ENCODE measurements at regions not wholly inside any gene's neighbourhood (a gene's known extent, or its start where the extent isn't known, plus 50 kb on each side); places are given as distances from the start of the nearest gene placed in this dataset.

GRCh38 chr2:48131539-48132270 lies 182.8 kb upstream of the FOXN2 start:
- TF ChIP-seq ZBTB7A (IDR thresholded peaks at IDR 0.05; ENCODE audit: low read depth) (no peak), USF1 (IDR thresholded peaks at IDR 0.05) (no peak), REST (IDR thresholded peaks at IDR 0.05; ENCODE audit: low read depth) (no peak), NFIC (IDR thresholded peaks at IDR 0.05) (no peak), CEBPB (IDR thresholded peaks at IDR 0.05) (no peak), CREB1 (IDR thresholded peaks at IDR 0.05; ENCODE audit: low read depth) (no peak), FOXM1 (IDR thresholded peaks at IDR 0.05; ENCODE audit: borderline replicate concordance, low read depth) (no peak), EP300 (IDR thresholded peaks at IDR 0.05; ENCODE audit: borderline replicate concordance) (no peak), TCF12 (IDR thresholded peaks at IDR 0.05; ENCODE audit: low read depth) (no peak), TEAD4 (IDR thresholded peaks at IDR 0.05) (no peak), RAD21 (IDR thresholded peaks at IDR 0.05; ENCODE audit: low read depth) (no peak), YY1 (IDR thresholded peaks at IDR 0.05; ENCODE audit: low read depth) (no peak), MAX (IDR thresholded peaks at IDR 0.05) (no peak), TAF1 (IDR thresholded peaks at IDR 0.05; ENCODE audit: low read depth) (no peak), EGR1 (IDR thresholded peaks at IDR 0.05) (no peak)

- TF ChIP-seq RAD21 (IDR thresholded peaks at IDR 0.05; ENCODE audit: low read depth) (no peak), YY1 (IDR thresholded peaks at IDR 0.05; ENCODE audit: low read depth) (no peak), FOXM1 (IDR thresholded peaks at IDR 0.05; ENCODE audit: borderline replicate concordance, low read depth) (no peak), USF1 (IDR thresholded peaks at IDR 0.05) (no peak), TCF12 (IDR thresholded peaks at IDR 0.05; ENCODE audit: low read depth) (no peak), EGR1 (IDR thresholded peaks at IDR 0.05) (no peak), CEBPB (IDR thresholded peaks at IDR 0.05) (no peak)
Measured at GRCh38 chr2:48132271-48132625, 182.2 kb upstream of the FOXN2 start.

GRCh38 chr2:48134704-48135103 lies 179.8 kb upstream of the FOXN2 start:
- TF ChIP-seq NFIC (IDR thresholded peaks at IDR 0.05) (no peak), TAF1 (IDR thresholded peaks at IDR 0.05; ENCODE audit: low read depth) (no peak), EGR1 (IDR thresholded peaks at IDR 0.05) (no peak), RAD21 (IDR thresholded peaks at IDR 0.05; ENCODE audit: low read depth) (no peak), YY1 (IDR thresholded peaks at IDR 0.05; ENCODE audit: low read depth) (no peak), FOXM1 (IDR thresholded peaks at IDR 0.05; ENCODE audit: borderline replicate concordance, low read depth) (no peak), CEBPB (IDR thresholded peaks at IDR 0.05) (no peak), EP300 (IDR thresholded peaks at IDR 0.05; ENCODE audit: borderline replicate concordance) (no peak), TCF12 (IDR thresholded peaks at IDR 0.05; ENCODE audit: low read depth) (no peak), USF1 (IDR thresholded peaks at IDR 0.05) (no peak), REST (IDR thresholded peaks at IDR 0.05; ENCODE audit: low read depth) (no peak), CREB1 (IDR thresholded peaks at IDR 0.05; ENCODE audit: low read depth) (no peak), TEAD4 (IDR thresholded peaks at IDR 0.05) (no peak), ZBTB7A (IDR thresholded peaks at IDR 0.05; ENCODE audit: low read depth) (no peak), MAX (IDR thresholded peaks at IDR 0.05) (no peak)

- TF ChIP-seq CEBPB (IDR thresholded peaks at IDR 0.05) (no peak), EP300 (IDR thresholded peaks at IDR 0.05; ENCODE audit: borderline replicate concordance) (no peak), TAF1 (IDR thresholded peaks at IDR 0.05; ENCODE audit: low read depth) (no peak), YY1 (IDR thresholded peaks at IDR 0.05; ENCODE audit: low read depth) (no peak), RAD21 (IDR thresholded peaks at IDR 0.05; ENCODE audit: low read depth) (no peak), NFIC (IDR thresholded peaks at IDR 0.05) (no peak), USF1 (IDR thresholded peaks at IDR 0.05) (no peak), MAX (IDR thresholded peaks at IDR 0.05) (no peak), CREB1 (IDR thresholded peaks at IDR 0.05; ENCODE audit: low read depth) (no peak), FOXM1 (IDR thresholded peaks at IDR 0.05; ENCODE audit: borderline replicate concordance, low read depth) (no peak), REST (IDR thresholded peaks at IDR 0.05; ENCODE audit: low read depth) (no peak), TCF12 (IDR thresholded peaks at IDR 0.05; ENCODE audit: low read depth) (no peak), ZBTB7A (IDR thresholded peaks at IDR 0.05; ENCODE audit: low read depth) (no peak), TEAD4 (IDR thresholded peaks at IDR 0.05) (no peak)
Measured at GRCh38 chr2:48135797-48136196, 178.7 kb upstream of the FOXN2 start.
